ENCODE measurements at regions not wholly inside any gene's neighbourhood (a gene's known extent, or its start where the extent isn't known, plus 50 kb on each side); places are given as distances from the start of the nearest gene placed in this dataset.

GRCh38 chr11:70873736-70874412 lies 378.5 kb downstream of the SHANK2 start:
- DNase-seq (ENCODE audit: low read depth in 4 of 4, low spot score in 3 of 4): no peak

GRCh38 chr11:70876685-70877084 lies 375.7 kb downstream of the SHANK2 start:
- DNase-seq (ENCODE audit: low read depth in 4 of 4, low spot score in 3 of 4): no peak

- no peak for DNase-seq (ENCODE audit: low read depth in 4 of 4, low spot score in 3 of 4)
These were observed 375.2 kb downstream of the SHANK2 start for GRCh38 chr11:70877151-70877550.

GRCh38 chr11:70878366-70878765 lies 374.0 kb downstream of the SHANK2 start:
- DNase-seq (ENCODE audit: low read depth in 4 of 4, low spot score in 3 of 4): no peak

GRCh38 chr11:70879601-70880285 lies 372.6 kb downstream of the SHANK2 start:
- no peak for DNase-seq (ENCODE audit: low read depth in 4 of 4, low spot score in 3 of 4)

GRCh38 chr11:70880416-70880815 lies 372.0 kb downstream of the SHANK2 start:
- no peak for DNase-seq (ENCODE audit: low read depth in 4 of 4, low spot score in 3 of 4)

GRCh38 chr11:70881948-70882715 lies 370.2 kb downstream of the SHANK2 start:
- no peak for DNase-seq (ENCODE audit: low read depth in 4 of 4, low spot score in 3 of 4)

GRCh38 chr11:70882716-70883085 lies 369.7 kb downstream of the SHANK2 start:
- no peak for DNase-seq (ENCODE audit: low read depth in 4 of 4, low spot score in 3 of 4)

GRCh38 chr11:70883323-70883940 lies 368.9 kb downstream of the SHANK2 start:
- no peak for DNase-seq (ENCODE audit: low read depth in 4 of 4, low spot score in 3 of 4)

GRCh38 chr11:70883973-70884623 lies 368.3 kb downstream of the SHANK2 start:
- DNase-seq (ENCODE audit: low read depth in 4 of 4, low spot score in 3 of 4): peak in 1 of 4 donors; percentile 6

- peak in 3 of 4 donors; percentile 24 to 48 (median 33) for DNase-seq (ENCODE audit: low read depth in 4 of 4, low spot score in 3 of 4)
These were observed 366.8 kb downstream of the SHANK2 start for GRCh38 chr11:70885281-70886231.

GRCh38 chr11:70886256-70886655 lies 366.1 kb downstream of the SHANK2 start:
- DNase-seq (ENCODE audit: low read depth in 4 of 4, low spot score in 3 of 4): no peak

- DNase-seq (ENCODE audit: low read depth in 4 of 4, low spot score in 3 of 4): no peak
These were observed 365.5 kb downstream of the SHANK2 start for GRCh38 chr11:70886676-70887541.

GRCh38 chr11:70887542-70887827 lies 364.9 kb downstream of the SHANK2 start:
- no peak for DNase-seq (ENCODE audit: low read depth in 4 of 4, low spot score in 3 of 4)

GRCh38 chr11:70888061-70888460 lies 364.3 kb downstream of the SHANK2 start:
- no peak for DNase-seq (ENCODE audit: low read depth in 4 of 4, low spot score in 3 of 4)

GRCh38 chr11:70889411-70889810 lies 363.0 kb downstream of the SHANK2 start:
- DNase-seq (ENCODE audit: low read depth in 4 of 4, low spot score in 3 of 4): no peak

- DNase-seq (ENCODE audit: low read depth in 4 of 4, low spot score in 3 of 4): no peak
These were observed 360.5 kb downstream of the SHANK2 start for GRCh38 chr11:70891844-70892380.

GRCh38 chr11:70892889-70893288 lies 359.5 kb downstream of the SHANK2 start:
- DNase-seq (ENCODE audit: low read depth in 4 of 4, low spot score in 3 of 4): no peak

All from left renal pelvis (tissue), 4 donors.